ENCODE measurements at regions not wholly inside any gene's neighbourhood (a gene's known extent, or its start where the extent isn't known, plus 50 kb on each side); places are given as distances from the start of the nearest gene placed in this dataset.
"Not testable (repeated sequence)": the region's sequence is repeated elsewhere in the genome, so short reads cannot be mapped to it uniquely, and the experiment has no call there.

- H4K20me1 ChIP-seq, result no peaks in the 10 kb centered on the region
- TF ChIP-seq Cebpa-rat (IDR thresholded peaks at IDR 0.05), result no peak
- H3K9me3 ChIP-seq, result no peaks in the 10 kb centered on the region
- no peaks in the 10 kb centered on the region for H3K27me3 ChIP-seq
- no peak overlapping the region for H3K27ac ChIP-seq
- no peak overlapping the region for H3K4me3 ChIP-seq
- H3K4me1 ChIP-seq, result peaks cover 38% of the 10 kb centered on the region
- H3K9ac ChIP-seq, result no peak overlapping the region
- no peak overlapping the region for H3K4me2 ChIP-seq
- H3K36me3 ChIP-seq, result no peaks in the 10 kb centered on the region
Observed at GRCh38 chr14:61602003-61602732, 93.1 kb upstream of the HIF1A start.

GRCh38 chr14:61602733-61603077 is 92.6 kb upstream of the HIF1A start:
- no peaks in the 10 kb centered on the region for H4K20me1 ChIP-seq
- no peaks in the 10 kb centered on the region for H3K36me3 ChIP-seq
- H3K4me3 ChIP-seq, result no peak overlapping the region
- no peak overlapping the region for H3K27ac ChIP-seq
- no peak overlapping the region for H3K9ac ChIP-seq
- H3K4me2 ChIP-seq, result no peak overlapping the region
- no peaks in the 10 kb centered on the region for H3K9me3 ChIP-seq
- peaks cover 44% of the 10 kb centered on the region for H3K4me1 ChIP-seq
- TF ChIP-seq Cebpa-rat (IDR thresholded peaks at IDR 0.05), result no peak
- no peaks in the 10 kb centered on the region for H3K27me3 ChIP-seq

GRCh38 chr14:61603736-61604135 is 91.6 kb upstream of the HIF1A start:
- H3K9ac ChIP-seq, result no peak overlapping the region
- H3K27me3 ChIP-seq, result no peaks in the 10 kb centered on the region
- H4K20me1 ChIP-seq, result no peaks in the 10 kb centered on the region
- H3K4me3 ChIP-seq, result no peak overlapping the region
- H3K4me1 ChIP-seq, result peaks cover 49% of the 10 kb centered on the region
- no peak for TF ChIP-seq Cebpa-rat (IDR thresholded peaks at IDR 0.05)
- H3K27ac ChIP-seq, result no peak overlapping the region
- H3K36me3 ChIP-seq, result no peaks in the 10 kb centered on the region
- H3K9me3 ChIP-seq, result no peaks in the 10 kb centered on the region
- H3K4me2 ChIP-seq, result no peak overlapping the region

GRCh38 chr14:61607570-61608244 is 87.6 kb upstream of the HIF1A start:
- Histone ChIP-seq H3K4me3 (no peak overlapping the region), H3K9ac (peak overlapping the region; percentile 40; the same call in 1 of the 2 replicates), H3K4me2 (peak overlapping the region; percentile 71), H3K4me1 (peaks cover 56% of the 10 kb centered on the region), H4K20me1 (no peaks in the 10 kb centered on the region), H3K27me3 (no peaks in the 10 kb centered on the region), H3K27ac (peak overlapping the region; percentile 72), H3K36me3 (no peaks in the 10 kb centered on the region), H3K9me3 (no peaks in the 10 kb centered on the region)
- no peak for TF ChIP-seq Cebpa-rat (IDR thresholded peaks at IDR 0.05)

GRCh38 chr14:61608245-61609165 is 86.8 kb upstream of the HIF1A start:
- peak overlapping the region; percentile 7; the same call in 1 of the 2 replicates for H3K9ac ChIP-seq
- no peaks in the 10 kb centered on the region for H4K20me1 ChIP-seq
- H3K27ac ChIP-seq, result peak overlapping the region; percentile 72
- TF ChIP-seq Cebpa-rat (IDR thresholded peaks at IDR 0.05), result no peak
- H3K4me3 ChIP-seq, result no peak overlapping the region
- peak overlapping the region; percentile 71 for H3K4me2 ChIP-seq
- no peaks in the 10 kb centered on the region for H3K27me3 ChIP-seq
- H3K9me3 ChIP-seq, result no peaks in the 10 kb centered on the region
- H3K36me3 ChIP-seq, result no peaks in the 10 kb centered on the region
- H3K4me1 ChIP-seq, result peaks cover 56% of the 10 kb centered on the region

GRCh38 chr14:61609191-61609843 is 86.0 kb upstream of the HIF1A start:
- Histone ChIP-seq H4K20me1 (no peaks in the 10 kb centered on the region), H3K36me3 (no peaks in the 10 kb centered on the region), H3K27ac (peak overlapping the region; percentile 72), H3K4me3 (no peak overlapping the region), H3K9ac (peak overlapping the region; percentile 7), H3K27me3 (no peaks in the 10 kb centered on the region), H3K9me3 (no peaks in the 10 kb centered on the region), H3K4me1 (peaks cover 51% of the 10 kb centered on the region), H3K4me2 (peak overlapping the region; percentile 71)
- TF ChIP-seq Cebpa-rat (IDR thresholded peaks at IDR 0.05), result no peak

- Histone ChIP-seq H3K4me3 (no peak overlapping the region), H3K36me3 (no peaks in the 10 kb centered on the region), H3K4me2 (peak overlapping the region; percentile 71), H3K9me3 (no peaks in the 10 kb centered on the region), H3K9ac (peak overlapping the region; percentile 7; the same call in 1 of the 2 replicates), H3K27me3 (no peaks in the 10 kb centered on the region), H4K20me1 (no peaks in the 10 kb centered on the region), H3K27ac (no peak overlapping the region; the same call in 1 of the 2 replicates), H3K4me1 (peaks cover 51% of the 10 kb centered on the region)
- TF ChIP-seq Cebpa-rat (IDR thresholded peaks at IDR 0.05), result no peak
Observed at GRCh38 chr14:61609884-61610283, 85.4 kb upstream of the HIF1A start.

- no peak overlapping the region for H3K4me3 ChIP-seq
- H3K9me3 ChIP-seq, result no peaks in the 10 kb centered on the region
- peak overlapping the region; percentile 71 for H3K4me2 ChIP-seq
- no peak overlapping the region for H3K9ac ChIP-seq
- no peaks in the 10 kb centered on the region for H3K36me3 ChIP-seq
- no peaks in the 10 kb centered on the region for H3K27me3 ChIP-seq
- peak overlapping the region; percentile 52; the same call in 1 of the 2 replicates for H3K27ac ChIP-seq
- peaks cover 51% of the 10 kb centered on the region for H3K4me1 ChIP-seq
- TF ChIP-seq Cebpa-rat (IDR thresholded peaks at IDR 0.05), result no peak
- H4K20me1 ChIP-seq, result no peaks in the 10 kb centered on the region
Observed at GRCh38 chr14:61610900-61611299, 84.4 kb upstream of the HIF1A start.

GRCh38 chr14:61611880-61612630 is 83.3 kb upstream of the HIF1A start:
- TF ChIP-seq Cebpa-rat (IDR thresholded peaks at IDR 0.05), result no peak
- H3K9ac ChIP-seq, result no peak overlapping the region
- no peaks in the 10 kb centered on the region for H3K27me3 ChIP-seq
- H3K4me3 ChIP-seq, result no peak overlapping the region
- H3K4me2 ChIP-seq, result no peak overlapping the region
- no peaks in the 10 kb centered on the region for H3K36me3 ChIP-seq
- no peak overlapping the region for H3K27ac ChIP-seq
- no peaks in the 10 kb centered on the region for H4K20me1 ChIP-seq
- no peaks in the 10 kb centered on the region for H3K9me3 ChIP-seq
- H3K4me1 ChIP-seq, result peaks cover 41% of the 10 kb centered on the region

GRCh38 chr14:61613006-61613405 is 82.3 kb upstream of the HIF1A start:
- peaks cover 32% of the 10 kb centered on the region for H3K4me1 ChIP-seq
- not testable (repeated sequence) for H3K36me3 ChIP-seq, H3K27me3 ChIP-seq, H4K20me1 ChIP-seq, H3K4me3 ChIP-seq, H3K4me2 ChIP-seq, H3K9ac ChIP-seq, H3K27ac ChIP-seq, H3K9me3 ChIP-seq
